ENCODE measurements at regions not wholly inside any gene's neighbourhood (a gene's known extent, or its start where the extent isn't known, plus 50 kb on each side); places are given as distances from the start of the nearest gene placed in this dataset.
A peak's percentile ranks its signal among the peaks of the same experiment; 100 is the strongest.
"Not testable (repeated sequence)": the region's sequence is repeated elsewhere in the genome, so short reads cannot be mapped to it uniquely, and the experiment has no call there.

- DNase-seq, result no peak
Observed at GRCh38 chrX:139198936-139199335, 331.6 kb upstream of the F9 start.

GRCh38 chrX:139196890-139197289, 333.6 kb upstream of the F9 start:
- no peak for DNase-seq

- no peak for DNase-seq
Observed at GRCh38 chrX:139194571-139195280, 335.8 kb upstream of the F9 start.

GRCh38 chrX:139192386-139192961, 338.1 kb upstream of the F9 start:
- DNase-seq, result no peak

- no peak for DNase-seq
Observed at GRCh38 chrX:139191746-139192385, 338.7 kb upstream of the F9 start.

- no peak for DNase-seq
Observed at GRCh38 chrX:139191286-139191685, 339.3 kb upstream of the F9 start.

- no peak for DNase-seq
Observed at GRCh38 chrX:139187738-139188137, 342.8 kb upstream of the F9 start.

GRCh38 chrX:139186991-139187390, 343.5 kb upstream of the F9 start:
- no peak for DNase-seq

- no peak for DNase-seq
Observed at GRCh38 chrX:139179592-139179991, 350.9 kb upstream of the F9 start.

GRCh38 chrX:139178980-139179379, 351.6 kb upstream of the F9 start:
- no peak for DNase-seq

GRCh38 chrX:139172731-139173130, 357.8 kb upstream of the F9 start:
- DNase-seq, result no peak

- no peak for DNase-seq
Observed at GRCh38 chrX:139170526-139171173, 359.9 kb upstream of the F9 start.

GRCh38 chrX:139167282-139167681, 363.3 kb upstream of the F9 start:
- no peak for DNase-seq

GRCh38 chrX:139158256-139158655, 372.3 kb upstream of the F9 start:
- DNase-seq, result no peak

- DNase-seq, result no peak
Observed at GRCh38 chrX:139156356-139156755, 374.2 kb upstream of the F9 start.

GRCh38 chrX:139146625-139147024, 383.9 kb upstream of the F9 start:
- DNase-seq, result not testable (repeated sequence)

- no peak for DNase-seq
Observed at GRCh38 chrX:139141370-139141769, 389.2 kb upstream of the F9 start.

- no peak for DNase-seq
Observed at GRCh38 chrX:139134316-139134715, 396.2 kb upstream of the F9 start.

GRCh38 chrX:139126493-139126892, 404.0 kb upstream of the F9 start:
- DNase-seq, result peak in 1 of 2 experiments; percentile 48

- no peak for DNase-seq
Observed at GRCh38 chrX:139125916-139126315, 404.6 kb upstream of the F9 start.

- no peak for DNase-seq
Observed at GRCh38 chrX:139121616-139122286, 408.8 kb upstream of the F9 start.

GRCh38 chrX:139120760-139121159, 409.2 kb upstream of the FGF13 start:
- DNase-seq, result no peak

GRCh38 chrX:139113708-139114107, 402.2 kb upstream of the FGF13 start:
- DNase-seq, result no peak

Measured in NCI-H524 (cell line).